Lower leg skin (tissue), 4 donors: ENCODE measurements at regions not wholly inside any gene's neighbourhood (a gene's known extent, or its start where the extent isn't known, plus 50 kb on each side); places are given as distances from the start of the nearest gene placed in this dataset.

Experiments used
- DNase-seq, 2 donors: peaks; one replicate each; pipeline ENCODE4 v3.0.0-alpha.2; 2019; ENCODE audit warnings: low spot score in 2 of 2
- H3K4me3 ChIP-seq: fragments of 200-600 bp; sonication (generic); 2 replicates; pipeline ENCODE4 v1.5.1; 2017; ENCODE audit warnings: mild to moderate bottlenecking, low read depth; ENCODE audit not compliant: poor library complexity, severe bottlenecking
- POLR2A ChIP-seq, 2 donors: fragments of 450-650 bp; IDR thresholded peaks; one replicate each; pipeline ENCODE4 v1.6.1; 2016 to 2017; ENCODE audit warnings: antibody characterized with exemption in 2 of 2, mild to moderate bottlenecking in 1 of 2, moderate library complexity in 1 of 2
- WGBS, 2 donors: methylation state at CpG; one replicate each; pipeline ENCODE4 v1.1.5; 2018; 5-methylcytosine and 5-hydroxymethylcytosine counted together
- intact Hi-C: fragments of 100-400 bp; cut with DNase I; formaldehyde crosslinking; loops from one replicate; pipeline ENCODE4 v1.15.0; 2023; ENCODE audit warnings: low total_unique reads
- TF ChIP-seq, protein P1 (sequence below), 3 donors: fragments of 450-650 bp; IDR thresholded peaks; one replicate each; pipeline ENCODE4 v1.5.1; 2016; ENCODE audit warnings: antibody characterized with exemption in 3 of 3, mild to moderate bottlenecking in 3 of 3, moderate library complexity in 2 of 3

GRCh38 chr13:85567909-85568308, 231.3 kb downstream of the SLITRK6 start:
- no peak for DNase-seq
- intact Hi-C loops = no loop called here
- no peak for TF ChIP-seq POLR2A (IDR thresholded peaks at IDR 0.05)
- TF ChIP-seq, protein P1, sequence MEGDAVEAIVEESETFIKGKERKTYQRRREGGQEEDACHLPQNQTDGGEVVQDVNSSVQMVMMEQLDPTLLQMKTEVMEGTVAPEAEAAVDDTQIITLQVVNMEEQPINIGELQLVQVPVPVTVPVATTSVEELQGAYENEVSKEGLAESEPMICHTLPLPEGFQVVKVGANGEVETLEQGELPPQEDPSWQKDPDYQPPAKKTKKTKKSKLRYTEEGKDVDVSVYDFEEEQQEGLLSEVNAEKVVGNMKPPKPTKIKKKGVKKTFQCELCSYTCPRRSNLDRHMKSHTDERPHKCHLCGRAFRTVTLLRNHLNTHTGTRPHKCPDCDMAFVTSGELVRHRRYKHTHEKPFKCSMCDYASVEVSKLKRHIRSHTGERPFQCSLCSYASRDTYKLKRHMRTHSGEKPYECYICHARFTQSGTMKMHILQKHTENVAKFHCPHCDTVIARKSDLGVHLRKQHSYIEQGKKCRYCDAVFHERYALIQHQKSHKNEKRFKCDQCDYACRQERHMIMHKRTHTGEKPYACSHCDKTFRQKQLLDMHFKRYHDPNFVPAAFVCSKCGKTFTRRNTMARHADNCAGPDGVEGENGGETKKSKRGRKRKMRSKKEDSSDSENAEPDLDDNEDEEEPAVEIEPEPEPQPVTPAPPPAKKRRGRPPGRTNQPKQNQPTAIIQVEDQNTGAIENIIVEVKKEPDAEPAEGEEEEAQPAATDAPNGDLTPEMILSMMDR (IDR thresholded peaks at IDR 0.05) = no peak
- H3K4me3 ChIP-seq = no peak overlapping the region
- 88 to 91% methylated on average over 2 of the region's 2 CpGs for WGBS, 2 donors

DNA sequence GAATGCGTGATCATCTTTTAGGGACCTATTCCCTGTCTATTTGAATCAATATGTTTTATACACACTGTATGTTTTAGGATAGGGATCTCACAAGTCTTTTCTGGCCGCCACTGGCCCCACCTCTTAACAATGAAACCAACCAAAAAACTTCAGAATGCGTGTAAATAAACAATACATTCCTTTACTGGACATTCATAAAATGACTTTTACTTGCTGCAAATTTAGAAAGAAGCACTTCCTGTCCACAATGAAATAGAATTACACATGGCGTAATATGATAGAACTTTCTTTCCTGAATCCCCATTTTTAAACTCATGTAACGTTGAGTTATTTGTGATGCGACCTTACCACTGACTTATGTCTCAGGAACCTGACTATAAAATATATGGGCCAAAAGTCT, 233.6 kb downstream of the SLITRK6 start:
- intact Hi-C loops = no loop called here
- no peak for DNase-seq
- 59 to 74% methylated on average over 6 of the region's 6 CpGs for WGBS, 2 donors
- H3K4me3 ChIP-seq = no peak overlapping the region
- TF ChIP-seq, protein P1 (IDR thresholded peaks at IDR 0.05) = no peak
- TF ChIP-seq POLR2A (IDR thresholded peaks at IDR 0.05) = no peak

DNA sequence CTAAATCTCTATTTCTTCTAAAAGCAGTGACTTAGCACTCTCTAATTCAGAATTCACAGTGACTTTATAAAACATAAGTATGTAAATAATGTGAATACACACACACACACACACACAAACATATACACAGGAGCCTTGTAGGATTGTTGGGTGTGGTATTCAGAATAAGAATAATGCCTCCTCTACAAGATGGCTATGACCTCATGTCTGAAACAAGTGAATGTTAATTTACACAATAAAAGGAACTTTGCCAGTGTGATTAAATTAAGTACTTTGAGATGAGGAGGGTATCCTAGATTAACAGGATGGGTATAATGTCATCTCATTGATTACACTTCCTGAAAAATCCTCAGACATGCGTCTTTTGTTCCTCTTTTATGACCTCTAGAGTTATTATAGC, 234.6 kb downstream of the SLITRK6 start:
- 67 to 81% methylated on average over 1 of the region's 1 CpG for WGBS, 2 donors
- TF ChIP-seq, protein P1 (IDR thresholded peaks at IDR 0.05) = no peak
- no peak for TF ChIP-seq POLR2A (IDR thresholded peaks at IDR 0.05)

DNA sequence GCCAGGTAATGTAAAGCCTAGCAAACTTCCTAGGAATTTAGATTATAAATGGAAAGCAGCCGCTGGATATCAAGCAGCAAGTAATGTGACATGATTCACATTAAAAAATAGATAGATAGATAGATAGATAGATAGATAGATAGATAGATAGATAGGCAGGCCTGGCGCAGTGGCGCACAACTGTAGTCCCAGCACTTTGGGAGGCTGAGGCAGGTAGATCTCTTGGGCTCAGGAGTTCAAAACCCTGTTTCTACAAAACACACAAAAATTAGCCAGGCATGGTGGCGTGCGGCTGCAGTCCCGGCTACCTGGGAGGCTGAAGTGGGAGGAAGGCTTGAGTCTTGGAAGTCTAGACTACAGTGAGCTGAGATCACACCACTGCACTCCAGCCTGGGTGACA, 236.9 kb downstream of the SLITRK6 start:
- WGBS, 2 donors = 96 to 97% methylated on average over 6 of the region's 6 CpGs
- TF ChIP-seq, protein P1 (IDR thresholded peaks at IDR 0.05) = no peak
- TF ChIP-seq POLR2A (IDR thresholded peaks at IDR 0.05) = no peak

More for the DNA sequence above, 234.6 kb downstream of the SLITRK6 start:
- intact Hi-C loops = no loop called here
- no peak overlapping the region for H3K4me3 ChIP-seq
- no peak for DNase-seq

GRCh38 chr13:85557691-85558467, 241.3 kb downstream of the SLITRK6 start:
- WGBS, 2 donors = 48% methylated on average over 6 of the region's 6 CpGs
- TF ChIP-seq, protein P1 (IDR thresholded peaks at IDR 0.05) = no peak
- no peak for TF ChIP-seq POLR2A (IDR thresholded peaks at IDR 0.05)
- intact Hi-C loops = no loop called here
- DNase-seq = no peak
- no peak overlapping the region for H3K4me3 ChIP-seq

More for the DNA sequence above, 236.9 kb downstream of the SLITRK6 start:
- no peak for DNase-seq
- H3K4me3 ChIP-seq = no peak overlapping the region
- intact Hi-C loops = no loop called here

DNA sequence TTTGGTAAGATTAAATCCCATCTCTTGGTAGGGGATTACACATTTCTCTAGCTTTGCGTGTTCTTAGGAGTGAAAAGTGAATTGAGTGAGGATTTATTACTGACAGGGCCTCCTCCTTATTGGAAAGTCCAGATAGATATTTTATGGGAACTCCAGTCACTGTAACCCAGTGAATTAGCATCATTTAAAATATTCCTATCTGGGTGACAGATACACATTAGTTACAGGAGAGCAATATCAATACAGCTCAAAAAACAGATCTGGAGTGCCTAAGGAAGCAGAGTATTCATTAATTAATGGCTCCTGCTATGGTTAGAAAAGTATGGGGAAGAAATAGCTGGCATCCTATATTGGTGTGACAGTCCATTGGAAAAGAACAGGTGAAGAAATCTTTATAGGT, 248.2 kb downstream of the SLITRK6 start:
- TF ChIP-seq, protein P1 (IDR thresholded peaks at IDR 0.05) = no peak
- TF ChIP-seq POLR2A (IDR thresholded peaks at IDR 0.05) = no peak
- DNase-seq = no peak
- WGBS, 2 donors = 90 to 92% methylated on average over 1 of the region's 1 CpG
- no peak overlapping the region for H3K4me3 ChIP-seq
- intact Hi-C loops = no loop called here
